HepG2 (cell line): ENCODE measurements at regions not wholly inside any gene's neighbourhood (a gene's known extent, or its start where the extent isn't known, plus 50 kb on each side); places are given as distances from the start of the nearest gene placed in this dataset.

Experiments used
- POLR2AphosphoS5 ChIP-seq: IDR thresholded peaks from 2 replicates; pipeline ENCODE4 v1.6.1; 2012; ENCODE audit warnings: low read depth, low read length
- SMC3 ChIP-seq: IDR thresholded peaks from 2 replicates; pipeline ENCODE4 v1.6.1; 2011; ENCODE audit warnings: low read length, improper control_type of control experiment
- ZNF713 ChIP-seq: sonication (generic); formaldehyde crosslinking; IDR thresholded peaks from 2 replicates; pipeline ENCODE4 v1.4.0; 2020; ENCODE audit warnings: mild to moderate bottlenecking, missing genetic modification reagents
- TF ChIP-seq, protein P1 (sequence below): sonication (generic); formaldehyde crosslinking; IDR thresholded peaks from 2 replicates; pipeline ENCODE4 v1.5.0; 2020; ENCODE audit warnings: mild to moderate bottlenecking, missing genetic modification reagents, moderate library complexity
- TF ChIP-seq, protein P2 (sequence below): sonication (generic); formaldehyde crosslinking; IDR thresholded peaks from 2 replicates; pipeline ENCODE4 v1.4.0; 2020; ENCODE audit warnings: mild to moderate bottlenecking, missing genetic modification reagents, borderline replicate concordance
- TF ChIP-seq, protein P3 (sequence below): sonication (generic); formaldehyde crosslinking; IDR thresholded peaks from 2 replicates; pipeline ENCODE4 v1.8.1; 2023; ENCODE audit warnings: mild to moderate bottlenecking, moderate library complexity, missing genetic modification reagents

DNA sequence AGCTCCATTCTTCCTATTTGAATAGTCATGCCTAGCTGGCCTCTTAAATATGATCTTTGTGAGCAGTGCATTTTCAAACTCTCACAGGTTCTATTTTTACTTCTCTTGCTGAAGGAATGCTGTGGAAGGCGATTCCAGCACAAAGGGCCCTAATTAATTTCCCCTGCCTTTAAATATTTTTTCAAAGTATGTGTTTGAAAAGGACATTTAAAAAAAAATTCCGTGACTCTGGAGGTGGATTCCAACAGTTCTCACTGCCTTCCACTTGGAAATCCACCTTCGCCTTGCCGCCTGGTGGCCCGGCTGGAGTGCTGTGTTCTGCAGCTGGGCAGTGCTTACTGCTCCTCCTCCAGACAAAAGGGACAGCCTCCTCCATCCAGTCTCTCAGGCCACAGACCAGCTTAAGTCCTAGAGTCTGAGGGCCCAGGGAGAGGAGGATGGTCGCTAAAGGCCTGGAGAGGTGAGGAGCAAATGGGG is 61.5 kb upstream of the CORO2B start:
- TF ChIP-seq POLR2AphosphoS5 (no peak), ZNF713 (CRISPR knock-in tag) (no peak), SMC3 (no peak)
- TF ChIP-seq, protein P1, sequence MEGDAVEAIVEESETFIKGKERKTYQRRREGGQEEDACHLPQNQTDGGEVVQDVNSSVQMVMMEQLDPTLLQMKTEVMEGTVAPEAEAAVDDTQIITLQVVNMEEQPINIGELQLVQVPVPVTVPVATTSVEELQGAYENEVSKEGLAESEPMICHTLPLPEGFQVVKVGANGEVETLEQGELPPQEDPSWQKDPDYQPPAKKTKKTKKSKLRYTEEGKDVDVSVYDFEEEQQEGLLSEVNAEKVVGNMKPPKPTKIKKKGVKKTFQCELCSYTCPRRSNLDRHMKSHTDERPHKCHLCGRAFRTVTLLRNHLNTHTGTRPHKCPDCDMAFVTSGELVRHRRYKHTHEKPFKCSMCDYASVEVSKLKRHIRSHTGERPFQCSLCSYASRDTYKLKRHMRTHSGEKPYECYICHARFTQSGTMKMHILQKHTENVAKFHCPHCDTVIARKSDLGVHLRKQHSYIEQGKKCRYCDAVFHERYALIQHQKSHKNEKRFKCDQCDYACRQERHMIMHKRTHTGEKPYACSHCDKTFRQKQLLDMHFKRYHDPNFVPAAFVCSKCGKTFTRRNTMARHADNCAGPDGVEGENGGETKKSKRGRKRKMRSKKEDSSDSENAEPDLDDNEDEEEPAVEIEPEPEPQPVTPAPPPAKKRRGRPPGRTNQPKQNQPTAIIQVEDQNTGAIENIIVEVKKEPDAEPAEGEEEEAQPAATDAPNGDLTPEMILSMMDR = no peak
- TF ChIP-seq, protein P2, sequence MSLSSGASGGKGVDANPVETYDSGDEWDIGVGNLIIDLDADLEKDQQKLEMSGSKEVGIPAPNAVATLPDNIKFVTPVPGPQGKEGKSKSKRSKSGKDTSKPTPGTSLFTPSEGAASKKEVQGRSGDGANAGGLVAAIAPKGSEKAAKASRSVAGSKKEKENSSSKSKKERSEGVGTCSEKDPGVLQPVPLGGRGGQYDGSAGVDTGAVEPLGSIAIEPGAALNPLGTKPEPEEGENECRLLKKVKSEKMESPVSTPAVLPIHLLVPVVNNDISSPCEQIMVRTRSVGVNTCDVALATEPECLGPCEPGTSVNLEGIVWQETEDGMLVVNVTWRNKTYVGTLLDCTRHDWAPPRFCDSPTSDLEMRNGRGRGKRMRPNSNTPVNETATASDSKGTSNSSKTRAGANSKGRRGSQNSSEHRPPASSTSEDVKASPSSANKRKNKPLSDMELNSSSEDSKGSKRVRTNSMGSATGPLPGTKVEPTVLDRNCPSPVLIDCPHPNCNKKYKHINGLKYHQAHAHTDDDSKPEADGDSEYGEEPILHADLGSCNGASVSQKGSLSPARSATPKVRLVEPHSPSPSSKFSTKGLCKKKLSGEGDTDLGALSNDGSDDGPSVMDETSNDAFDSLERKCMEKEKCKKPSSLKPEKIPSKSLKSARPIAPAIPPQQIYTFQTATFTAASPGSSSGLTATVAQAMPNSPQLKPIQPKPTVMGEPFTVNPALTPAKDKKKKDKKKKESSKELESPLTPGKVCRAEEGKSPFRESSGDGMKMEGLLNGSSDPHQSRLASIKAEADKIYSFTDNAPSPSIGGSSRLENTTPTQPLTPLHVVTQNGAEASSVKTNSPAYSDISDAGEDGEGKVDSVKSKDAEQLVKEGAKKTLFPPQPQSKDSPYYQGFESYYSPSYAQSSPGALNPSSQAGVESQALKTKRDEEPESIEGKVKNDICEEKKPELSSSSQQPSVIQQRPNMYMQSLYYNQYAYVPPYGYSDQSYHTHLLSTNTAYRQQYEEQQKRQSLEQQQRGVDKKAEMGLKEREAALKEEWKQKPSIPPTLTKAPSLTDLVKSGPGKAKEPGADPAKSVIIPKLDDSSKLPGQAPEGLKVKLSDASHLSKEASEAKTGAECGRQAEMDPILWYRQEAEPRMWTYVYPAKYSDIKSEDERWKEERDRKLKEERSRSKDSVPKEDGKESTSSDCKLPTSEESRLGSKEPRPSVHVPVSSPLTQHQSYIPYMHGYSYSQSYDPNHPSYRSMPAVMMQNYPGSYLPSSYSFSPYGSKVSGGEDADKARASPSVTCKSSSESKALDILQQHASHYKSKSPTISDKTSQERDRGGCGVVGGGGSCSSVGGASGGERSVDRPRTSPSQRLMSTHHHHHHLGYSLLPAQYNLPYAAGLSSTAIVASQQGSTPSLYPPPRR (CRISPR knock-in tag) = no peak
- TF ChIP-seq, protein P3, sequence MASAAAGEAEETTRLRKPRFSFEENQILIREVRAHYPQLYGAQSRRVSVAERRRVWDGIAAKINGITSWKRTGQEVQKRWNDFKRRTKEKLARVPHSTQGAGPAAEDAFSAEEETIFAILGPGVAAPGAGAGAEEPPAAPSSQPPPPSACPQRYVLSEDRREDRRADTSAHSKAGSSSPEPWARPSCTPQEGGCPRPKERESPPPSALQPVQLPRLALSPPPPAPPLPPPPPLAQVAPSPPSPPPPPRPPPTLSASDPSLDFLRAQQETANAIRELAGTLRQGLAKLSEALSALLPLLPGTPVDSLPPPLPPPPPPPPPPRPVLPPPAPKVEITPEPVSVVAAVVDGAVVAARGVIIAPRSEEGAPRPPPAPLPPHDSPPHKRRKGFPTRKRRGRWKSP (CRISPR knock-in tag) = no peak
